GM21423 (cell line): ENCODE measurements at regions not wholly inside any gene's neighbourhood (a gene's known extent, or its start where the extent isn't known, plus 50 kb on each side); places are given as distances from the start of the nearest gene placed in this dataset.
"Not testable (repeated sequence)": the region's sequence is repeated elsewhere in the genome, so short reads cannot be mapped to it uniquely, and the experiment has no call there.

Source experiments
- ATAC-seq: cut with Tn5 transposase; IDR thresholded peaks from one replicate; pipeline ENCODE4 v1.9.1; 2021; ENCODE audit warnings: mild to moderate bottlenecking, moderate library complexity; ENCODE audit not compliant: unreplicated experiment

DNA sequence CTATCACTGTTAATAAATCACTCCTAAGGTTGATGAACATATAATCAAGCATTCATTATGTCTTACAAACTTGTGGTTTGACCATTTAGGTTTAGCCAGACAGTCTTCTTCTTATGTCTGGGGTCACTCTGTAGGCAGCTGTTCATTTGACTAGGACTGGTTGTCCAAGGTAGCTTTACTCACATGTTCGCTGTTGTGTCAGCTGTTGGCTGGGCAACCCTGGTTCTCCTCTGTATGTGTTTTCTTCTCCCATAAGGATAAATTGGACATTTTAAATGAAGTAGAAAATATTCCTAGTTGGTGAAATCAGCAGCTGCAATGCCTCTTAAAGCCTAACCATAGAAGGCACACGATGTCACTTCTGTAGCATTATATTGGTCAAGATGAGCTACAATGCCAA lies 635.1 kb downstream of the EPHA3 start:
- no peak for ATAC-seq

DNA sequence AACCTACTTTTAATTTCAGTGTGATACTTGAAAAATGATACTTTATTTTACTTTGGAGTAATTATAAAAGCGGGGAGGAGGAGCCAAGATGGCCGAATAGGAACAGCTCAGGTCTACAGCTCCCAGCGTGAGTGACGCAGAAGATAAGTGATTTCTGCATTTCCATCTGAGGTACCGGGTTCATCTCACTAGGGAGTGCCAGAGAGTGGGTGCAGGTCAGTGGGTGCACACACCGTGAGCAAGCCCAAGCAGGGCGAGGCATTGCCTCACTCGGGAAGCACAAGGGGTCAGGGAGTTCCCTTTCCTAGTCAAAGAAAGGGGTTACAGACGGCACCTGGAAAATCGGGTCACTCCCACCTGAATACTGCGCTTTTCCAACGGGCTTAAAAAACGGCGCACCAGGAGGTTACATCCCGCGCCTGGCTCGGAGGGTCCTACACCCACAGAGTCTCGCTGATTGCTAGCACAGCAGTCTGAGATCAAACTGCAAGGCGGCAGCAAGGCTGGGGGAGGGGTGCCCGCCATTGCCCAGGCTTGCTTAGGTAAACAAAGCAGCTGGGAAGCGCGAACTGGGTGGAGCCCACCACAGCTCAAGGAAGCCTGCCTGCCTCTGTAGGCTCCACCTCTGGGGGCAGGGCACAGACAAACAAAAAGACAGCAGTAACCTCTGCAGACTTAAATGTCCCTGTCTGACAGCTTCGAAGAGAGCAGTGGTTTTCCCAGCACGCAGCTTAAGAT lies 640.3 kb downstream of the EPHA3 start:
- not testable (repeated sequence) for ATAC-seq

- ATAC-seq: no peak
Observed at GRCh38 chr3:89762405-89762804, 655.0 kb downstream of the EPHA3 start.

DNA sequence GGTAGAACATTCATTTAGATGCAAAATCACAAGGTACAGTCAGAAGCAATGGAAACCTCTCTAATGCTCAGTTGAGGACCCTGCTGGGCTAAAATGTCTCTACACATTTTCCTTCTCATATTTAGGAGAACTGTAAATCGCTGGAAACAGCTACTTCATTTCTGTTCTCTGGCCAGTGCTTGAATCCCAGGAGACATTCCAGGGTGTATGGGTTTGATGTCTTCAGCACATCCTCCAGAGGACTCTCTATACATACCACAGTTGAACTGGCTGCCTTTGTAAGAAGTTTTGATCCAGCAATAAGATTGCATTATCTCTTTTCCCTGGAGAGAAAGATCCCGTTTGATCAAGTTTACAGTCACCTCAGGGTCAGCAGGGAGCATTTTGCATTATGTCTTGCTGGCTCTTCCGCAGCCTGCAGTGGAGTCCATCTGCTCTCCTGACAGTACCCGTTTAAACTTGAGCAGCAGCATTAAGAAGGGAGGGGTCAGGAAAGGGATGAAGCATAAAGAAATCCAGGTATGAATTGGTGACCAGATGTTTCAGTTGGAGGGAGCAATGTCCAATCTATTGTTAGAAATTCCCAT lies 676.0 kb downstream of the EPHA3 start:
- ATAC-seq: no peak

- ATAC-seq: no peak
Observed at GRCh38 chr3:89787485-89787884, 680.1 kb downstream of the EPHA3 start.

DNA sequence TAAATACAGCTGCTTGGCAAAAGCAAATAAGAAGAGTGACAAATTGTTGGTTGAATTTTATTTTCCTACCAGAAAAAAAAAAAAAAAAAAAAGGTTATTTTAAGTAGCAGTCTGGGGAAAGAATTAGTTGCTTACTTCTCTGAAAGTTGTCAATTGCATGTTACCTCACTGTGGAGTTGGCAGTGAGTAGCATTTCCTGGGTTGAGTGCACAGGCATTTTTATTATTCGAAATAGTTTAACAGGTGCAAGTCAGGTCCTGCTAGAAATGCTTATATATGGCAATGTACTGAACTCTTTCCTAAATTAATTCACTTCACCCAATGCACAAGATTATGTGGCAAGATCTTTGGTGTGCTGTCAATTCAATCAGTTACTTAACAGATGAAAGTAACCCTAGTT lies 680.6 kb downstream of the EPHA3 start:
- ATAC-seq: no peak

- no peak for ATAC-seq
Observed at GRCh38 chr3:89795506-89795905, 688.1 kb downstream of the EPHA3 start.

- no peak for ATAC-seq
Observed at GRCh38 chr3:89802881-89803280, 695.5 kb downstream of the EPHA3 start.

GRCh38 chr3:89803711-89804110 lies 696.3 kb downstream of the EPHA3 start:
- no peak for ATAC-seq

DNA sequence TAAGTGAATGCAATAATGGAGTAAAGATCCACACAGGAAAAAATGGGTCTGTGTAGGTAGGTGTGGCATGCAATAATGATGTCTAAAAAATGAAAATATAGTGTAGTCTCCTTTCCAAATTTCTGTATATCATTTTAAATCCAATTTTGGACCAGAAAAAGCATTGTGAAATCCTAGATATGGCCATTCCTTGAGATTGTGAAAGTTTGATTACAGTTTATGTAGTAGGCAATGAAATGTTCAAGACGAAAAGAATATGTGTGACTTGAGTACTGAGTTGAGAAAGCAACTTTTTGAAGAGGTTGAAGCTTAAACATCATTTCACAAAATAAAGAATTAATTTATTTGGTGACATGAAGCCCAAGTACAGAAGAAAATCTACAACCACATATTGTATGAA lies 698.7 kb downstream of the EPHA3 start:
- ATAC-seq: no peak

DNA sequence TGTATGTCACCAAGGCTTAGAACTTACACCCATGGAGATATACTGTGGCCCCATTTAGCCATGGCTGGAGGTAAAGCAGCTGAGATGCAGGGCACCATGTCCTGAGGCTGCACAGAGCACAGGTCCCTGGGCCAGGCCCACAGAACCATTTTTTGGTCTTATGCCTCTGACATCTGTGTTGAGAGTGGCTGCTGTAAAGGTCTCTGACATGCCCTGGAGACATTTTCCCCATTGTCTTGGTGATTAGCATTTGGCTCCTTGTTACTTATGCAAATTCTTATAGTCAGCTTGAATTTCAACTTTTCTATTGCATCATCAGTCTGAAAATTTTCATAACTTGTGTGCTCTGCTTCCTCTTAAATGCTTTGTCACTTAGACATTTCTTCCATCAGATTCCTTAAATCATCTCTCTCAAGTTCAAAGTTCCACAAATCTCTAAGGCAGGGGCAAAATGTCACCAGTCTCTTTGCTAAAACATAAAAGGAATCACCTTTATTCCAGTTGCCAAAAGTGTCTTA lies 701.3 kb downstream of the EPHA3 start:
- ATAC-seq: no peak

- no peak for ATAC-seq
Observed at GRCh38 chr3:89813500-89813899, 706.1 kb downstream of the EPHA3 start.

GRCh38 chr3:89841041-89841440 lies 733.6 kb downstream of the EPHA3 start:
- no peak for ATAC-seq

DNA sequence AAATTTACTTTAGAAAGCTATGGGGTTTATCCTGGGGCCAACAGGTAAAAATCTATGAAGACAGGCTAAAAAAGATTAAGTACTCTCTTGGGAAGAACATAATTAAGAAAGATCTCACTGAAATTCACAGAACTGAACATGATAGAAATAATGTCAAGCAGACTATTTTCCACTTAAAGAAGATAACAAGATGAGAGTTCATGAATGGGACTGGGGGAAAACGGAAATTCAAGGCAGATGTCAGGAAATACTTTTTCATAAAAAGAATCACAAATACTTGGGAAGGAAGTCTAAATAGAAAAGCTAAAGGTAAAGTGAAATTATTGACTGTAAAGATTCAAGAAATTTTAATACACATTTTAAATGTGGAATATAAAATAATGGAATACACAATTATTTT lies 737.6 kb downstream of the EPHA3 start:
- ATAC-seq: no peak

GRCh38 chr3:89847955-89848354 lies 740.5 kb downstream of the EPHA3 start:
- ATAC-seq: no peak

- ATAC-seq: no peak
Observed at GRCh38 chr3:89851974-89852621, 744.7 kb downstream of the EPHA3 start.

DNA sequence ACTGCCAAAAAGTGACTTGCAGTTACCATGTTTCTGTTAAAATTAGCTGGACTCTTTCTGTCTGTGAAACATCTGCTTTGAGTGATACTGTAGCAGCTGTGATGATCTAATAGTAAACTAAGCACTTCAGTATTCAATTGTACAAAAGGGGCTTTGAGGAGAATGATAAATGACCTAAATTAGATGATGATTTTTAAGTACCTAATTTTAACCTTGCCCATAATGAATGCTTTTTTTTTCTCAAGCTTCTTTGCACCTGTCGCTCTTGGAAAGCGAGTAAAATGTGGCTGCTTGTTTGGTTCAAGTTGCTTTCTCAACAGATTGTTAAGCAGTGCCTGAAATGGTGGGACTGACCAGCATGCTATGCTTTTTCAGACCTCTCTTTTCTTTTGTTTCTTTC lies 752.3 kb downstream of the EPHA3 start:
- no peak for ATAC-seq

- no peak for ATAC-seq
Observed at GRCh38 chr3:89867286-89867685, 759.9 kb downstream of the EPHA3 start.

GRCh38 chr3:89876116-89876515 lies 768.7 kb downstream of the EPHA3 start:
- ATAC-seq: no peak

GRCh38 chr3:89877230-89877629 lies 769.8 kb downstream of the EPHA3 start:
- no peak for ATAC-seq

DNA sequence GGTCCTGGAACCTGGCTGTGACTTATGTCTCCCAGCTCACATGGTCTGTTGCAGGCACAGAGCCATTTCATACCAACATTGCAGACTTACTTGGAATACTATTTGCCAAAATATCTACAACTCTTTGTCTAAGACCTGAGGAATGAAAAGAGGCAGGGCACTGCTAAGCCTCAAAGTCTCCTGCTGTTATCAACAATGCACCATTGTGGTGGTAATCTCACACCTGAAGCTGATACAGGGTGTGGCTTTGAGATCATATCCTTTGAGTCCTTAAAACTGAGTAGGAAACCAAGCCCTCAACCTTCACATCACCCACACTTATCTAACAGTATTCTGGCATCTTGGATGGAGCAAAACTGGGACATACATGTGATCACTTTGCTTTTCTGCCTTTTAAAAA lies 782.0 kb downstream of the EPHA3 start:
- ATAC-seq: no peak

DNA sequence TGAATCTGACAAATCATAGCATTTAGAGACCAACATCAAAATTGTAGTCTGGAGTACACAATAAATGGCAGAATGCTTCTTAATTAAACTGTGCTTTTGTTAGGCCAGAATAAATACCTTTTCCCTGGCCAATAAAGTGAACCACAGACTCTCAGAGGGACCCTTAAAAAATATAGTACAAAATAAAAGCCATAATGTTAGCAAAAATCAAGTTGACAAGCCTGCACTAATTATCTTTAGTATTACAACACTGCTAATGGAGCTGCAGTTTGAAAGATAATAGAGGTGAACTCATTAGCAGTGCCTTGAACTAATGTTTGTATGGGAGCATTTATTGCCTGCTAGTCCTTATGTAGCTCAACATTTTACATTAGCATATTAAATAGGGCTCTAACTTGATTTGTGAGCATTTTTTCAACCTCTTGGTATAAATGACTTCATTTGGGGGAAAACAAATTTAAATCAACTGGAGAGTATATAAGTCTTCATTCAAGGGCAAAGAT lies 801.3 kb downstream of the EPHA3 start:
- no peak for ATAC-seq
